ENCODE measurements at regions not wholly inside any gene's neighbourhood (a gene's known extent, or its start where the extent isn't known, plus 50 kb on each side); places are given as distances from the start of the nearest gene placed in this dataset.

- TF ChIP-seq CTCF (conservative IDR thresholded peaks at IDR 0.05 in 1 of 2, IDR thresholded peaks at IDR 0.05 in 1 of 2; ENCODE audit: low read depth in 1 of 2, low read length in 2 of 2) (no peak), EZH2 (IDR thresholded peaks at IDR 0.05; ENCODE audit: low read length, missing control alignments) (no peak)
Observed at GRCh38 chr16:22710326-22710725, 103.6 kb upstream of the HS3ST2 start.
